GM13977 (cell line): ENCODE measurements at regions not wholly inside any gene's neighbourhood (a gene's known extent, or its start where the extent isn't known, plus 50 kb on each side); places are given as distances from the start of the nearest gene placed in this dataset.

Experiments
- DNase-seq: peaks from one replicate; pipeline ENCODE4 v3.0.0; 2012; ENCODE audit warnings: low spot score
- CTCF ChIP-seq: IDR thresholded peaks from 2 replicates; pipeline ENCODE4 v1.5.1; 2012; ENCODE audit warnings: mild to moderate bottlenecking, control low read depth; ENCODE audit not compliant: insufficient read depth; ENCODE audit errors: extremely low read depth, missing control alignments
- in situ Hi-C: fragments of 300-500 bp; cut with MboI; formaldehyde crosslinking; loops from one replicate; pipeline ENCODE4 v1.12.0; 2022; ENCODE audit warnings: low sequenced_read_pairs, low pct_unique_long_range_greater_than_20kb, mixed read lengths, inconsistent platforms; ENCODE audit not compliant: unreplicated experiment

- no peak for TF ChIP-seq CTCF
- in situ Hi-C loops, result no loop called here
Observed at GRCh38 chr5:118377420-118377819, 610.9 kb downstream of the DTWD2 start.

GRCh38 chr5:118371973-118372831 lies 616.1 kb downstream of the DTWD2 start:
- in situ Hi-C loops, result no loop called here
- DNase-seq, result no peak
- TF ChIP-seq CTCF, result no peak

More at GRCh38 chr5:118377420-118377819, 610.9 kb downstream of the DTWD2 start:
- no peak for DNase-seq

GRCh38 chr5:118366429-118366828 lies 621.9 kb downstream of the DTWD2 start:
- no peak for DNase-seq
- in situ Hi-C loops, result no loop called here
- TF ChIP-seq CTCF, result no peak

GRCh38 chr5:118365718-118366117 lies 622.6 kb downstream of the DTWD2 start:
- DNase-seq, result no peak
- in situ Hi-C loops, result no loop called here
- no peak for TF ChIP-seq CTCF

GRCh38 chr5:118354797-118355196 lies 633.5 kb downstream of the DTWD2 start:
- in situ Hi-C loops, result no loop called here
- DNase-seq, result no peak
- no peak for TF ChIP-seq CTCF

GRCh38 chr5:118353970-118354369 lies 634.4 kb downstream of the DTWD2 start:
- TF ChIP-seq CTCF, result no peak
- in situ Hi-C loops, result no loop called here

More at GRCh38 chr5:118353970-118354369, 634.4 kb downstream of the DTWD2 start:
- DNase-seq, result no peak
